AG04450 (cell line): ENCODE measurements at regions not wholly inside any gene's neighbourhood (a gene's known extent, or its start where the extent isn't known, plus 50 kb on each side); places are given as distances from the start of the nearest gene placed in this dataset.

Experiments used
- CTCF ChIA-PET: fragments of 300-600, 350-600 bp; formaldehyde crosslinking; extraction: SDS; loops from one replicate; lab custom pipeline; 2022; ENCODE audit warnings: antibody characterized with exemption, inconsistent platforms; lab: Charles Lee
- POLR2A ChIA-PET: fragments of 350-600 bp; formaldehyde crosslinking; extraction: SDS; loops from one replicate; lab custom pipeline; 2021; ENCODE audit warnings: antibody characterized with exemption, inconsistent platforms; lab: Yijun Ruan, JAX
- DNase-seq: peaks from one replicate; pipeline ENCODE4 v3.0.0-alpha.2; 2011; ENCODE audit warnings: low read depth, low spot score
- H3K27ac ChIP-seq: one replicate; pipeline ENCODE4 v1.5.1; 2012; ENCODE audit warnings: low read depth, low read length, control low read depth
- H3K27me3 ChIP-seq: one replicate; pipeline ENCODE4 v1.6.0; 2012; ENCODE audit warnings: low read length; ENCODE audit not compliant: control insufficient read depth, insufficient read depth
- H3K4me3 ChIP-seq: 2 replicates; pipeline ENCODE4 v1.5.1; 2011; ENCODE audit warnings: mild to moderate bottlenecking, low read depth, low read length, control low read depth
- H3K9me3 ChIP-seq: 2 replicates; pipeline ENCODE4 v1.5.1; 2012; ENCODE audit warnings: low read length; ENCODE audit not compliant: control insufficient read depth, insufficient read depth
- TF ChIP-seq, protein P1 (sequence below): IDR thresholded peaks from 2 replicates; pipeline ENCODE4 v1.5.1; 2011; ENCODE audit warnings: low read depth, low read length, control low read depth, inconsistent platforms

DNA sequence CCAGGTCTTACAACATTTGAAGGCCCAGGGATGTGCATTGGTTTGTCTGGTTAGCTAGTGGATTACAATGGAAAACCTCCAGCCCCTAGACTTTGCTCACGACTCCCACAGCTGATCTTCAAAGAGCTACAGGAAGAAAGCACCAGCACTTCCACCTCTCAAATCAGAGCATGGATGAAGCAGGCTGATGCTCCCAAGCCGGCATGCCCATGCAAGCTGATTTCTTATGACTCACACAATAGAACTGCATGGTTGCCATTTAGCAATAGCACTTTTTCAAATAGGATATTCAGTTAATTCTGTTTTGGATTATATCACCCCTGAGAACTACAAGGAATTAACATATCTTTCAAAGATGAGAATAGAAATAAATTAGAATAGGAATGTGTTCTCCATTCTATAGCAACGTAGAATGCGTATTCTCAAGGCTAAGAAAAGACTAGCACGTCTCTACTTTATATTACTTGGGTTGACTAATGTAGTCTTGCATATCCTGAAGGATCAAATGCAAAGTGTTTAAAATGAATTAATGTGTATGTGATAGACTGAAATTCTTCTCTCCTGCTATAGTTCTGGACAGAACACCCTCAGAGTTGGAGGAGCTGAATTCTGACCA lies 292.4 kb downstream of the TRIB2 start:
- TF ChIP-seq, protein P1, sequence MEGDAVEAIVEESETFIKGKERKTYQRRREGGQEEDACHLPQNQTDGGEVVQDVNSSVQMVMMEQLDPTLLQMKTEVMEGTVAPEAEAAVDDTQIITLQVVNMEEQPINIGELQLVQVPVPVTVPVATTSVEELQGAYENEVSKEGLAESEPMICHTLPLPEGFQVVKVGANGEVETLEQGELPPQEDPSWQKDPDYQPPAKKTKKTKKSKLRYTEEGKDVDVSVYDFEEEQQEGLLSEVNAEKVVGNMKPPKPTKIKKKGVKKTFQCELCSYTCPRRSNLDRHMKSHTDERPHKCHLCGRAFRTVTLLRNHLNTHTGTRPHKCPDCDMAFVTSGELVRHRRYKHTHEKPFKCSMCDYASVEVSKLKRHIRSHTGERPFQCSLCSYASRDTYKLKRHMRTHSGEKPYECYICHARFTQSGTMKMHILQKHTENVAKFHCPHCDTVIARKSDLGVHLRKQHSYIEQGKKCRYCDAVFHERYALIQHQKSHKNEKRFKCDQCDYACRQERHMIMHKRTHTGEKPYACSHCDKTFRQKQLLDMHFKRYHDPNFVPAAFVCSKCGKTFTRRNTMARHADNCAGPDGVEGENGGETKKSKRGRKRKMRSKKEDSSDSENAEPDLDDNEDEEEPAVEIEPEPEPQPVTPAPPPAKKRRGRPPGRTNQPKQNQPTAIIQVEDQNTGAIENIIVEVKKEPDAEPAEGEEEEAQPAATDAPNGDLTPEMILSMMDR, result no peak
- Histone ChIP-seq H3K27ac (no peak overlapping the region), H3K4me3 (no peak overlapping the region), H3K9me3 (no peaks in the 10 kb centered on the region), H3K27me3 (no peaks in the 10 kb centered on the region)
- ChIA-PET CTCF (interaction anchor here (1.6 kb wide), 1 partner anchor 77 kb away, joined by 4 read pairs; no protein-coding TSS in a partner anchor), POLR2A (no interaction called here)
- no peak for DNase-seq

DNA sequence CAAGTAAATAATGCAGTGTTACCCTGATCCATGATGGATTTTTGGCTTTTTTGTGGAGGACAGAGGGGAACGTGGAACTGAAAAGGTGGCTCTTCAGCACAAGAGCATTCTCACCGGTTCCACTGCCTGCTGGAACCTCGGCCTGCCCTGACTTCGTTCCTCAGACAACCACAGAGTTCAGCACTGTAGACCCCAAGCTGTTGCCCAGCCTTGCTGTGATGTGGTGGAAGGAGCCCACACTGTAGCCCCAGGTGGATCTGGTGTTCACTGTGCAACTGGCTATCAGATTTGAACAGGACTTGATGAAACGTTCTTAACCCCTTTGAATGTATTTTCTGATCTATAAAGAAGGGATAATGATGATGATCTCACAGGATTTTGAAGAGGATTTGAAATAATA lies 293.5 kb downstream of the TRIB2 start:
- Histone ChIP-seq H3K9me3 (no peaks in the 10 kb centered on the region), H3K27me3 (no peaks in the 10 kb centered on the region), H3K27ac (no peak overlapping the region), H3K4me3 (no peak overlapping the region)
- ChIA-PET CTCF (interaction anchor here (1.6 kb wide), 1 partner anchor 79 kb away, joined by 4 read pairs; no protein-coding TSS in a partner anchor), POLR2A (no interaction called here)
- TF ChIP-seq, protein P1, result no peak
- DNase-seq, result no peak

DNA sequence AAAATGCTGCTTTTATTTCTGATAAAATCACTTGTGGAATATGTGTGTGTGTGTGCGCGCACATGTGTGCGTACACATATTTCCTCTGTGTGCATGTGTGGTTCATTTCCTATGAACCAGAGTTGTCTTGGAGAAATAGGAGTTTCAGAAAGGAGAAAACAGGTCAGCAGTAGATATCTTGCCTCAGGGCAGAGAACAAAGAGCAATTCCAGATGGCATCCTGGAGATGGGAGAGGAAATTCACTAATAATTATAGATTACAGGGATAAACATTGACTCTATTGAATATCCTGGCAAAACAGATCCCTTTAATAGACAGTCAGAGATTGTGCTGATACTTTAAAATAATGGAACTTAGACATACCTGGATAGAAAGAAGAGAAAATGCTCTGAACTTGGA lies 298.0 kb downstream of the TRIB2 start:
- Histone ChIP-seq H3K4me3 (no peak overlapping the region), H3K27ac (no peak overlapping the region), H3K9me3 (no peaks in the 10 kb centered on the region), H3K27me3 (peaks cover 3% of the 10 kb centered on the region)
- POLR2A ChIA-PET, result no interaction called here
- CTCF ChIA-PET, result no interaction called here
- DNase-seq, result no peak
- TF ChIP-seq, protein P1, result no peak

DNA sequence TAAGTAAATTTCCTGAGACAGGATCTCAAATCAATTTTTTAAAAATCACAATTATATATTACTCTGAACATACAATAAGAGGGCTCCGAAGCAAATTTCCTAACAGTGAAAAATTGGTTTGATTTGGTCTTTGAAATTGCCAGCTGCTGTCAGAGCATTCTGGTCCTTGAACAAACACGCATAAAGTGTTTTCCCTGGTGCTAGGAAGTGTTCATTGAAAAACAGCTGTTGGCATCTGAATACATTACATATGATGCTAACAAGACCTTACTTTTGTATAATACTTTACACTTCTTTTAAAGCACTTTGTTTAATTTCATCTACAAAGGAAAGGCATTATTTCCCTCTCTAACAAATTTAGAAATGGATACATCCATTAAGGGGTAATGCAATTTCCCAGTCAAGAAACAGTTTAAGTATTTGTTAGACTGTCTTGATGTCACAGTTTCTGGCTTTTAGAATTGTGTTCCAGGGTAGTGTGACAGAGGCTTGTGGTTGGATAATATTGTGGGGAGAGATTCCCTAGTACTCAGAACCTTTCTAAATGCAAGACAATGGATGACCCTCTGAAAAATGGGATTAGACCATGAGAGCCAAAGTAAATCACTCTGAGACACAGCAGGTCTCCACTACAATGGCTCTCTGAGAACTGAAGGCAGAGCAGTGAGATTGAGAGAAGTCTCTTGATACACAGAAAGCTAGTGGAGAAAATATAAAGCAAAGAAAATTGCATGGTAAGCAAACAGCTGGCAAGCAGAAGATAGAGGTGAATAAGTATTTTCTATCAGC lies 299.0 kb downstream of the TRIB2 start:
- ChIA-PET POLR2A (no interaction called here), CTCF (interaction anchor here (1.1 kb wide), 1 partner anchor 8 kb away, joined by 9 read pairs; no protein-coding TSS in a partner anchor)
- Histone ChIP-seq H3K27ac (no peak overlapping the region), H3K4me3 (no peak overlapping the region), H3K27me3 (peaks cover 3% of the 10 kb centered on the region), H3K9me3 (no peaks in the 10 kb centered on the region)
- no peak for DNase-seq
- TF ChIP-seq, protein P1, result no peak

DNA sequence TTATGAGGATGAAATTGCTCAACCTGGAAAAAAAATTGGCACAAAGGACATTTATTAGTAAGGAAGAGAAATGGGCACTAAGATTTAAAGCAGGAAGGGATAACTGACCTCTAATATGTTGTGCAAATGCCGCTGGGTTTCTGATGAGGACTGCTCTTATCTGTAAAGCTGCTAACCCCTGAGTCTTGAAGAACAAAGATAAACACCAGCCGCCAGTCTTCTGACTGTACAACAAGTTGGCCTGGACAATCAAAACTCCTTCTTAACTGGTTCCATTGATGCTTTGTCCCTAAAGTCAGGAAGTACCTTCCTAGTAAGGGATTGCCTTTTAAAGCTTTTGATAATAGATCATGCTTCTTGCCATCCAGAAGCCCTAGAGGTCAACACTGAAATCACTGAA lies 301.8 kb downstream of the TRIB2 start:
- no peak for DNase-seq
- Histone ChIP-seq H3K27ac (no peak overlapping the region), H3K27me3 (peaks cover 3% of the 10 kb centered on the region), H3K4me3 (no peak overlapping the region), H3K9me3 (no peaks in the 10 kb centered on the region)
- CTCF ChIA-PET, result interaction anchor here (3.6 kb wide), 1 partner anchor 11 kb away, joined by 16 read pairs; no protein-coding TSS in a partner anchor
- POLR2A ChIA-PET, result no interaction called here
- TF ChIP-seq, protein P1, result no peak
